ENCODE measurements at regions not wholly inside any gene's neighbourhood (a gene's known extent, or its start where the extent isn't known, plus 50 kb on each side); places are given as distances from the start of the nearest gene placed in this dataset.
"Not testable (repeated sequence)": the region's sequence is repeated elsewhere in the genome, so short reads cannot be mapped to it uniquely, and the experiment has no call there.

DNA sequence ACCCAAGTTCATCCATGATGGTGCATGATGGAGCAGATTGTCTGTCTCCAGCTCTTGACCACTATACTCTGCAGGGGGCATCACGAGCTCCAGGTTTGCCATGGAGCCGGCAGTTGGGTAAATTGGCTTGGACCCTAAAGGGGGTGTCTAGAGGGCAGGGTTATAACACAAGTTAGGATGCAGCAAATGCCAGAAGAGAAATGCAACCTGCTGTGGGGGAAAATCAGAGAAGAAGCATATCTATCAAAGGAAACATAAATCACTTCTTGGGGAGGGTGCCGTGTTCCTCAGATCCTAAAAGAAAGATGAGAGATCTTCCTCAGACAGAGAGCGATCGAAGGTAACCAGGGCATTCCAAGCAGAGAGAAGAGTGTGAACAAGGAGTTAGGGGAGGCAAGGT lies 334.9 kb downstream of the C12orf75 start:
- DNase-seq = no peak
- TF ChIP-seq POLR2A (IDR thresholded peaks at IDR 0.05; ENCODE audit: low read length) = no peak
- no peak for TF ChIP-seq GATA1 (IDR thresholded peaks at IDR 0.05; ENCODE audit: low read depth, low read length)

DNA sequence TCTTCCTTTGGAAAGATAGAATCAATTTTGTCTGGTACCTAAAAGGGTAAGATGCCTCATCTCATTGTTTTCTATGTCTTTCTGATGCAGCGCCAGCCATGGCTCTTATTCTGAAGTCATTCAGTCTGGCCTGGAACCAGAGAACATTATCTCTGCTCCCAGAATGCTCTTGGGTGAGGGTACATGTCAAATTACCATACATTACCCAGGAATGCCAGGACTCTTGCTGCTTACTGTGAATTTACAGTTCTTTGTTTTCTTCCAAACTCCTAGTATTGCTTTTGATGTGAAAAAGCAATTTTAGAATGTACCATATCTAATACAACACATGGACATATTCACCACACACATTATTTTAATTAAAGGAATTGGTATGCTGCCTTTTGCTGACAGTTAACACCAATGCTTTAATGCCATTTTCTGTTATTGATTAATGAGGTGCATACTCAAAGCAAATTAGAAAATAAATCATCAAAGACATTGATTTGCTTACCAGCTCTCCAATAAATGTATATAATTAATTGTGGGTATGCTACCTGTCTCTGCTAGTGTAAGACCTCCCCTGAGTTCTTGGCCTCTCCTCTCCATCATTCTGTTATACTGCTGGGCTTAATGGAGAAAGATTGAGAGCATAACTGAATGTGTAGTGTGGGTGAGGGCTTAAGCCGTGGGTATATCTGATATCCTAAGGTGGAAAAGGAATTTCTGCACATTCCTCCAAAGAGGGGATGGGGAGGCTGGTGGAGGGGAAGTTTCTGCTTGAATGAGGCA lies 337.7 kb downstream of the C12orf75 start:
- TF ChIP-seq POLR2A (IDR thresholded peaks at IDR 0.05; ENCODE audit: low read length) (no peak), GATA1 (IDR thresholded peaks at IDR 0.05; ENCODE audit: low read depth, low read length) (no peak)
- DNase-seq = no peak

DNA sequence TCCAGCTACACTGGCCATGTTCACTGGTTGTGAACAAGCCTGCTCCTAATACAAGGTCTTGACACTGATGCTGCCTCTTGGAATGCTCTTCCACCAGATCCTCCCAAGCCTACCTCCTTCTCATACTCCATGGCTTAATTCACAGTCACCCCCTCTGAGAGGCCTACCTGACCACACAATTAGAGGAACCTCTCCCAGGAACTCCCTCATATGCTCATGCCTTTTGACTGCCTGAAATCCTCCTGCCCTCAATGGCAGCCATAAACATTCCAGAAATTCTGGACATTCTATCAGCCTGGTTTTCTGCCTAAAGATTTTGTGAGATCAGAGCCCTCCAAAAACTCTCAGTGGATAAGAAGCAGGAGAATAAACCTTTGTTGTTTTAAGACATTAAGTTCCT lies 340.2 kb downstream of the C12orf75 start:
- no peak for TF ChIP-seq POLR2A (IDR thresholded peaks at IDR 0.05; ENCODE audit: low read length)
- no peak for TF ChIP-seq GATA1 (IDR thresholded peaks at IDR 0.05; ENCODE audit: low read depth, low read length)
- DNase-seq = no peak

DNA sequence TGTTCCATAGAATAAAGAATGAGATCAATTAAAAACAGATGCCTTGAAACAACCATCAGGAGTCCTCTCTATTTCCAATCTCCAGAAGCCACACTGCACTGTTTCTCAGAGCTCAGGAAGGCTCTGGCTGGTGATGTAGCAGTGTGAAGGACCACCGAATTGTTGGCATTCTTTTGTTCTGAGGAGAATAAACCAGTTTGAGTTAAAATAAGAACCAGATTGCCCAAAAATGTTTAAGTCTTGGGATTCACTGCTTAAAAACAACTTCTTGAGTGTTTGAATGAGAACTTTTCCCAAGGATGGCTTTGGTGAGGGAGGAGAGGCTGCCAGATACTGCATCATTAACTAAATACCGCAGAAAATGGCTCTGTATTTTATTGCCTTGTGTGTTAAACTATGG lies 341.2 kb downstream of the C12orf75 start:
- DNase-seq = no peak
- TF ChIP-seq GATA1 (IDR thresholded peaks at IDR 0.05; ENCODE audit: low read depth, low read length) (no peak), POLR2A (IDR thresholded peaks at IDR 0.05; ENCODE audit: low read length) (no peak)

DNA sequence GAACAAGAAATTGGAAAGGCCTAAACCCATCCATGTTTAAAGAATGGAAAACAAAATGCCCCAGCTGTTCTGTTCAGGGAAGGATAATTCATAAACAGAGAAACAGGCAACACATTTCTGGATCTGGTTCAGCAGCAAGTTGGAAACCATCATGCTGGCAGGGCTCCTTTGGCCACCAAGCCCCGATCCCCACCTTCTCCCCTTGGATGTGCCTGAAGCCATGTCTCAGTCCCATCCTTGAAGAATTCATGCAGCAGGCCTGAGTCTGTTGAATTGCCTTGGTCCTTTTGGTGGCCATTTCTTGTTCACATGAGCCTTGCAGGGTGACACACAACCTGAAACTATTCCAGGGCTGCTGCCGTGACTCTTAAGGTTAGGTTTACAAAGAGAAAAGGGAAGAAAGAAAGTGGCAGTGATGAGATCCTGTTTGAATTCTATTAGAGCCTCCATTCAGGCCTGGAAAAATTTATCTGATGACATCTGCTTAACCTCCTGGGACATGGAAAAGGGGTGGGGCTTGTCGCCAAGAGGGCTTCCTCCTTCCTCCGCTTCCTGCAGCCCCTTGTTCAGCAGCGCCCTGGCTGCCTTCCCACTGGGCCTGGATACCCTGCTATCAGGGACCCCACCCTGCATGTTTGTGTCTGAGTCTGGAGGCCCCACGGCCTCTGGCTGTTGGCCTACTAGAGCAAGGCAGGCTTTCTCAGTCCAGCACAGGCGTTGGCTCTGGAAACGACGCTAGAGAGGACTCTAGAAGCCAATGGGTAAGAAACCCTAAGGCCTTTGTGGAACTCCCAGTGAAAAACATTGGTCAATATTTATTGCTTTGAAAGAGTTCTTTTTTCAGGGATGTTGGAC lies 341.9 kb downstream of the C12orf75 start:
- DNase-seq = no peak
- TF ChIP-seq POLR2A (IDR thresholded peaks at IDR 0.05; ENCODE audit: low read length) (no peak), GATA1 (IDR thresholded peaks at IDR 0.05; ENCODE audit: low read depth, low read length) (no peak)

DNA sequence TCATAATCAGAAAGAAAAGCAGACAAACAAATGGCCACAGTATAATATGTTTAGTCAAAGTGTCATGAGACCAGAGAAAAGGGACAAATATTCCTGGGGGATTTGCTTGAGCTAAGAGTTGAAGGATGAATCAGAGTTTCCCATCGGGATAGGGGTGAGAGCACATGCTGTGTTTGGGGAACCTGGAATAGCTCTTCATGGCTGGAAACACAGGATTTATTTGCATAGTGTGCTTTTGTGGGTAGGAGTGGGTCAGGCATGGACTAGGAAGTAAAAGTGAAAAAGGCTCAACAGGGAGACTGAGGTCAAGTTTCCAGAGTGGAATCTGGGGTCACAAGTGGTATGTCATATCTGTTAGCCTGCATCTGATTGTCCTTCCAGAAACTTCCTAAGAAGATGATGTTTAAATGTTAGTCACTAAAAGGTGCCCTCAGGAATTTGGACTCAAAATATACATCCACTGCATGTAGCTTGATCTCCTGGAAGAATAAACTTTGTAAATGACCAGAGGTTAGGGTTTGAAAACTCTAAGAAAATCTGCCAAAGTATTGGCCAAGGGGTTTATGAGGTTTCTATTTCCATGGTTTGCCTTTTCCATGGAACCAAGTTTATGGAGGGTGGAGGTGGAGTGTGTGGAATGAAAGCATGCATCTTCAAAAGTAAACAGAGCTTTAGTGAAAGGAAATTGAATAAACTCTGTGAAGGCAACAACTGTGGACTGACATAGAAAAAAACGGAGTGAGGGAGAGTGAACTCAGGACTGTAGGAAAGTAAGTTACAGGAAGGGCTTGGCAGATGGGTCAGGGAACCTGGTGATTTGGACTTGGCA lies 344.6 kb downstream of the C12orf75 start:
- DNase-seq = no peak
- TF ChIP-seq POLR2A (IDR thresholded peaks at IDR 0.05; ENCODE audit: low read length) = no peak
- TF ChIP-seq GATA1 (IDR thresholded peaks at IDR 0.05; ENCODE audit: low read depth, low read length) = no peak

DNA sequence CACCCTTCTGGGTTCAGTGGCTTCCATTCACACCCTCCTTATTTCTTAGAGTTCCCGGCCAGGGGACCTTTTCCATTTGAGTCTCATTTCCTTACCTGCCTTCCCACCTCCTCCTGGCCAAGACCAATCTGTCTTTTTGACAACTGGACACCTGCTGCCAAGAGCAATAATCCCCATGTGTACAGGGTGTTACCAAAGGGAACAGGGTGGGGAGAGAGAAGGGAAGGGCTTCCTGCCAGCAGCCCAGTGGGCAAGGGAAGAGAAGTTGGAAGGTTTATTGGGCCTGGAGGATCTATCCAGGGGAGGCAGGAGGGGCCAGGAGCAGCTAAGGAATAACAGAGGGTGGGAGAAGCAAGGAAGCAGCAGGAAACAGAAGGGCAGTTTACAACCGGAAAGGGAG lies 346.2 kb downstream of the C12orf75 start:
- no peak for TF ChIP-seq GATA1 (IDR thresholded peaks at IDR 0.05; ENCODE audit: low read depth, low read length)
- no peak for TF ChIP-seq POLR2A (IDR thresholded peaks at IDR 0.05; ENCODE audit: low read length)

DNA sequence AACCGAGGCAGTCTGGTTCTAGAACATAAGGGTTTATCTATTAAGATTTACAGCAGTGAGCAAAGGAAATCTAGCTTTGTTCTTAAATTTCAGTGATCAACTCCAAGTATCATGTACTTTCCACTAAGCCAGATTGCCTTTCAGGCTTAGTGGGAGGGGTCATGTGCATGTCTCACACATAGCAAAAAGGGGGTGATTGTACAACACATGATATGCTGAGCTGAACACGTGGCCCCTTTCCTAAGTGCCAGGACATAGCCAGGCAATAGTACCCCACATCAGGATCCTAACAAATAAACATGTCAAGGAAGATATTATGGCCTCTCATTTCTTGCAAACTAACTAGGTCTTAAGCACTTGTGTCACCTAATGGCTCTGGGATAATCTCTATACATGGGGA lies 347.2 kb downstream of the C12orf75 start:
- DNase-seq = no peak
- TF ChIP-seq POLR2A (IDR thresholded peaks at IDR 0.05; ENCODE audit: low read length) (no peak), GATA1 (IDR thresholded peaks at IDR 0.05; ENCODE audit: low read depth, low read length) (no peak)

More for the DNA sequence above, 346.2 kb downstream of the C12orf75 start:
- DNase-seq = no peak

DNA sequence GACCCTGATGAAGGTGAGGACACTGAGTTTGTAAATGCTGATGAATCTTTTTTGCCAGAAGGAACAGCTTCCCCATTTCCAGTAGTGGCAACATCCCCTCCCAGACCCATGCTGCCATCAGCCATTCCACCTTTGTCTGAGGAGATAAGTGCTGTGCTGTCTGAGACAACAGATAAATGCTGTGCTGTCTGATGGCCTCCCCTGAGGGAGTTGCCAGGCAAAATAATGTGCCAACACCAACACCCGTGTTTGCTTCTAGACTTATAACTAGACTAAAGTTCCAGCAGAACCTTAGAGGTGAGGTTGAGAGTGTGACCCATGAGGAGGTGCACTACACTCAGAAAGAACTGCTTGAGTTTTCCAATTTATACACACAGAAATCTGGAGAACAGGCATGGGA lies 349.5 kb downstream of the C12orf75 start:
- no peak for DNase-seq
- no peak for TF ChIP-seq GATA1 (IDR thresholded peaks at IDR 0.05; ENCODE audit: low read depth, low read length)
- TF ChIP-seq POLR2A (IDR thresholded peaks at IDR 0.05; ENCODE audit: low read length) = no peak

DNA sequence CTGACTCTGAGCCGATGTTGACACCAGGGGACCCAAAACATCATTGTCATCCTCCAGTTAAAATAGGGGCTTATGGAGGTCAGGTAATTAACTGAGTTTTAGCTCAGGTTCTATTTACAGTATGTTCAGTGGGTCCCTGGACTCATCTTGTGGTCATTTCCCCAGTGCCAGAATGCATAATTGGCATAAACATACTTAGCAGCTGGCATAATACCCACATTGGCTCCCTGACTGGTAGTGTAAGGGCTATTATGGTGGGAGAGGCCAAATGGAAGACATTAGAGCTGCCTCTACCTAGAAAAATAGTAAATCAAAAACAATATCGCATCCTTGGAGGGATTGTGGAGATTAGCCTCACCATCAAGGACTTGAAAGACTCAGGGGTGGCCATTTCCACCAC lies 350.9 kb downstream of the C12orf75 start:
- no peak for DNase-seq
- TF ChIP-seq POLR2A (IDR thresholded peaks at IDR 0.05; ENCODE audit: low read length) (no peak), GATA1 (IDR thresholded peaks at IDR 0.05; ENCODE audit: low read depth, low read length) (no peak)

DNA sequence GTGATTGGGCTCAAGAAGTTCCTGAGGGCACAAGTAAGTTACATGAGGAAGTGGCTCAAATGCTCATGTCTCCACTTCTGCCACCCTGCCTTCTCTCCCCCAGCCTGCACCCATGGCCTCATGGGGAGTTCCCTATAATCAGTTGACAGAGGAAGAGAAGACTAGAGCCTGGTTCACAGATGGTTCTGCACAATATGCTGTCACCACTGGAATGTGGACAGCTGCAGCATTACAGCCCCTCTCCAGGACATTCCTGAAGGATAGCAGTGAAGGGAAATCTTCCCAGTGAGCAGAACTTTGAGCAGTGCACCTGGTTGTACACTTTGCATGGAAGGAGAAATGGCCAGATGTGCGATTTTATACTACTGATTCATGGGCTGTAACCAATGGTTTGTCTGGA lies 352.3 kb downstream of the C12orf75 start:
- not testable (repeated sequence) for DNase-seq

DNA sequence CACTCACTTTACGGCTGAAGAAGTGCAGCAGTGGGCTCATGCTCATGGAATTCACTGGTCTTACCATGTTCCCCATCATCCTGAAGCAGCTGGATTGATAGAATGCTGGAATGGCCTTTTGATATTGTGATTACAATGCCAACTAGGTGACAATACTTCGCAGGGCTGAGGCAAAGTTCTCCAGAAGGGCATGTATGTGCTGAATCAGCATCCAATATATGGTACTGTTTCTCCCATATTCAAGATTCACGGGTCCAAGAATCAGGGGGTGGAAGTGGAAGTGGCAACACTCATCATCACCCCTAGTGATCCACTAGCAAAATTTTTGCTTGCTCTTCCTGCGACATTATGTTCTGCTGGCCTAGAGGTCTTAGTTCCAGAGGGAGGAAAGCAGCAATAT lies 353.3 kb downstream of the C12orf75 start:
- not testable (repeated sequence) for DNase-seq

DNA sequence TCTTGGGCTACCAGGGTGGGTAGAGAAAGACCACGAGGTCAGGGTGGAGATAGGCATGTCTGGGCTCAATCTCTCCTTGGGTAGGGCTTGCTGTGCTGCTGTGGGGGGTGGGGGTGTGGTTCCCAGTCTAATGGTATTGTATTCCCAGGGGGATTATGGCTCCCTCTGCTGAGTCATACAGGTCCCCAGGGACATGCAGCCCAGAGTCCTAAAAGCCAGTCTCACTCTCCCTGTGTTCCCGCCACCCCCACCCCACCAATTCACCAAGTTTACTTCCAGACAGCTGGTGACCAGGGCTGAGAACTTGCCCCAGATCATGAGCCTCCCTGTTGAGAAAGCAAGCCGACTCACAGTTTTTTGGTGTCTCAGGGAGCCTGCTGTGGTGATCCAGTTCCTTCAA lies 367.6 kb downstream of the C12orf75 start:
- no peak for TF ChIP-seq POLR2A (IDR thresholded peaks at IDR 0.05; ENCODE audit: low read length)
- no peak for TF ChIP-seq GATA1 (IDR thresholded peaks at IDR 0.05; ENCODE audit: low read depth, low read length)
- DNase-seq = no peak

DNA sequence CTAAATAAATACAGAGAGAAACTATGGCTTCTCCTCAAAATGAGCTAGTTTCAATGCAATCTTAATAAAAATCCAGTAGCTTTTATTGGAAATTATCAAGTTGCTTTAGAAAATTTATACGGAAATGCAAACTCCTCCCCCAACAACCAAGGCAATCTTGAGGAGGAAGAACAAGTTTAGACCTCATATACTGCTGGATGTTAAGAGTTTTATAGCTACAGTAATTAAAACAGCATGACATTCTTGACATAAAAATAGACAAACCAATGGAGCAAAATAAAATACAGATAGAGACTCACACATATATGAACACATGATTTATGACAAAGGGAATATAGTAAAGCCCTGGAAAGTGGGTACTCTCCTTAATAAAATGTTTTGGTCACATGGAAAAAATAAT lies 368.7 kb downstream of the C12orf75 start:
- TF ChIP-seq GATA1 (IDR thresholded peaks at IDR 0.05; ENCODE audit: low read depth, low read length) (no peak), POLR2A (IDR thresholded peaks at IDR 0.05; ENCODE audit: low read length) (no peak)

More for the DNA sequence above, 368.7 kb downstream of the C12orf75 start:
- DNase-seq = no peak

All from erythroblast (primary cell).